OCI-LY1 (cell line): ENCODE measurements at regions not wholly inside any gene's neighbourhood (a gene's known extent, or its start where the extent isn't known, plus 50 kb on each side); places are given as distances from the start of the nearest gene placed in this dataset.

Experiments used
- H2AFZ ChIP-seq: fragments of 200-600 bp; sonication (generic), shearing (Covaris generic); 2 replicates; pipeline ENCODE4 v1.6.0; 2014; ENCODE audit warnings: antibody characterized with exemption, mild to moderate bottlenecking, low read length
- H3F3A ChIP-seq: fragments of 200-600 bp; sonication (generic), shearing (Covaris generic); 2 replicates; pipeline ENCODE4 v1.6.0; 2014; ENCODE audit warnings: mild to moderate bottlenecking, antibody characterized with exemption, low read length, moderate library complexity; ENCODE audit not compliant: insufficient read depth
- H3K27ac ChIP-seq: fragments of 200-600 bp; sonication (generic); 2 replicates; pipeline ENCODE4 v1.5.1; 2014; ENCODE audit warnings: low read length, mixed run types, mild to moderate bottlenecking, low read depth; ENCODE audit not compliant: poor library complexity, severe bottlenecking
- H3K27me3 ChIP-seq: fragments of 200-600 bp; sonication (generic); 2 replicates; pipeline ENCODE4 v1.6.0; 2014; ENCODE audit warnings: antibody characterized with exemption, mild to moderate bottlenecking, low read length, moderate library complexity; ENCODE audit not compliant: insufficient read depth
- H3K36me3 ChIP-seq: fragments of 200-600 bp; sonication (generic); 2 replicates; pipeline ENCODE4 v1.6.1; 2014; ENCODE audit warnings: mild to moderate bottlenecking, antibody characterized with exemption, low read length, moderate library complexity, mixed read lengths; ENCODE audit not compliant: insufficient read depth
- H3K4me1 ChIP-seq: fragments of 200-600 bp; sonication (generic); 2 replicates; pipeline ENCODE4 v1.5.1; 2014; ENCODE audit warnings: mild to moderate bottlenecking, low read length, moderate library complexity; ENCODE audit not compliant: insufficient read depth, severe bottlenecking
- H3K4me2 ChIP-seq: fragments of 200-600 bp; sonication (generic), shearing (Covaris generic); 2 replicates; pipeline ENCODE4 v1.6.1; 2014; ENCODE audit warnings: low read length
- H3K4me3 ChIP-seq: fragments of 200-600 bp; sonication (generic); 2 replicates; pipeline ENCODE4 v1.5.1; 2014; ENCODE audit warnings: low read length, low read depth, mild to moderate bottlenecking, mixed read lengths; ENCODE audit not compliant: poor library complexity, severe bottlenecking
- H3K79me2 ChIP-seq: fragments of 200-600 bp; shearing (Covaris generic); 2 replicates; pipeline ENCODE4 v1.6.1; 2016; ENCODE audit warnings: mixed run types, low read length, mixed read lengths; ENCODE audit not compliant: insufficient read depth
- H3K9ac ChIP-seq: fragments of 200-600 bp; sonication (generic), shearing (Covaris generic); 2 replicates; pipeline ENCODE4 v1.6.1; 2014; ENCODE audit warnings: mild to moderate bottlenecking, low read length, mixed read lengths
- H3K9me2 ChIP-seq: fragments of 200-600 bp; sonication (generic), shearing (Covaris generic); 2 replicates; pipeline ENCODE4 v1.6.1; 2014; ENCODE audit warnings: low read depth, mild to moderate bottlenecking, low read length, mixed read lengths
- H3K9me3 ChIP-seq: fragments of 200-600 bp; shearing (Covaris generic); 2 replicates; pipeline ENCODE4 v1.6.1; 2014; ENCODE audit warnings: low read length, mixed read lengths
- H4K20me1 ChIP-seq: fragments of 200-600 bp; sonication (generic), shearing (Covaris generic); 2 replicates; pipeline ENCODE4 v1.6.0; 2016; ENCODE audit warnings: mild to moderate bottlenecking, low read length; ENCODE audit not compliant: insufficient read depth
- EZH2 ChIP-seq: fragments of 200-600 bp; sonication (generic), shearing (Covaris generic); IDR thresholded peaks from 2 replicates; pipeline ENCODE4 v1.8.0; 2017; ENCODE audit warnings: borderline replicate concordance, mixed run types, mild to moderate bottlenecking, antibody characterized with exemption, low read length, moderate library complexity, mixed read lengths
- TF ChIP-seq, protein P1 (sequence below): fragments of 200-600 bp; sonication (generic), shearing (Covaris generic); IDR thresholded peaks from 2 replicates; pipeline ENCODE4 v1.5.1; 2017; ENCODE audit warnings: mild to moderate bottlenecking, antibody characterized with exemption, low read length, moderate library complexity, mixed read lengths

DNA sequence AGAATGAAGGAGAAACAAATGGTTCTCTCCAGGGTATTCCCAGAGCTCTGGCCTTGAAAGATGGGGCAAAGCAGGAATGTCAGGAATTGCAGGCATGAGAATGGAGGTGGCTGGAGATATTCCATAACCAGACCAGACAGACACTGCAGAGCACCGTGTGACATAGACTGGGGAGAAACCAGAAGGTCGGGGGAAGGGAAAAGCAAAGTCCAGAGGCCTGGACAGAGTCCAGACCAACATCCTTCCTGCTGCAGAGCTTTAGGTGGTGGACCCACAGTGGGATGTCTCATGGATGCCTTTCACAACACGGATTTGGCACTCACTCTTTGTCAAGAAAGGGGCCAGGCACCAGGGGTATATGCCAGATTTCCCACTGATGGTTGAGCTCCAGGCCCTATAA, 177.2 kb upstream of the INHBA start:
- Histone ChIP-seq H3K9ac (no peak overlapping the region), H3K4me2 (no peak overlapping the region), H3K9me2 (no peaks in the 10 kb centered on the region), H3K4me1 (peaks cover 10% of the 10 kb centered on the region), H2AFZ (no peak overlapping the region), H3K9me3 (no peaks in the 10 kb centered on the region), H3F3A (no peaks in the 10 kb centered on the region), H4K20me1 (no peaks in the 10 kb centered on the region), H3K36me3 (no peaks in the 10 kb centered on the region), H3K79me2 (no peaks in the 10 kb centered on the region), H3K27me3 (no peaks in the 10 kb centered on the region), H3K4me3 (no peak overlapping the region), H3K27ac (no peak overlapping the region)
- TF ChIP-seq, protein P1, sequence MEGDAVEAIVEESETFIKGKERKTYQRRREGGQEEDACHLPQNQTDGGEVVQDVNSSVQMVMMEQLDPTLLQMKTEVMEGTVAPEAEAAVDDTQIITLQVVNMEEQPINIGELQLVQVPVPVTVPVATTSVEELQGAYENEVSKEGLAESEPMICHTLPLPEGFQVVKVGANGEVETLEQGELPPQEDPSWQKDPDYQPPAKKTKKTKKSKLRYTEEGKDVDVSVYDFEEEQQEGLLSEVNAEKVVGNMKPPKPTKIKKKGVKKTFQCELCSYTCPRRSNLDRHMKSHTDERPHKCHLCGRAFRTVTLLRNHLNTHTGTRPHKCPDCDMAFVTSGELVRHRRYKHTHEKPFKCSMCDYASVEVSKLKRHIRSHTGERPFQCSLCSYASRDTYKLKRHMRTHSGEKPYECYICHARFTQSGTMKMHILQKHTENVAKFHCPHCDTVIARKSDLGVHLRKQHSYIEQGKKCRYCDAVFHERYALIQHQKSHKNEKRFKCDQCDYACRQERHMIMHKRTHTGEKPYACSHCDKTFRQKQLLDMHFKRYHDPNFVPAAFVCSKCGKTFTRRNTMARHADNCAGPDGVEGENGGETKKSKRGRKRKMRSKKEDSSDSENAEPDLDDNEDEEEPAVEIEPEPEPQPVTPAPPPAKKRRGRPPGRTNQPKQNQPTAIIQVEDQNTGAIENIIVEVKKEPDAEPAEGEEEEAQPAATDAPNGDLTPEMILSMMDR, result no peak
- no peak for TF ChIP-seq EZH2

DNA sequence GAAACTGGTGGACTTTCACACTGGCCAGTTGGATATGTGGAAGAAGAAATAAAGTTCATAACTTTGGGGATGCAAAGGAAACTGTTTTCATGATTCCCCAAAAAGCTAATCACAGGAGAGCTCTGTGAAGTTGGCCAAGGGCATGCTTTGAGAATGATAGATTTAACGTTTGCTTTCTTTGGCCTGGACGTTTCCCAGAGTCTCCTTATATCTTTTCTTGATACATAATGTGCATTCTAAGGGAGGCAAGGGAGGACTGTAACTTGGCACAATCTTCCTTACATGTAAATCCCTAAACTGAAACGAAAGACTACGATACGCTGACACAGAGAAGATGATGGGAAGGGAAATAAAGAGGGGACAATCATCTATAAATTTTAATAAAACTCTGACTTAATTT, 176.5 kb upstream of the INHBA start:
- H3K27ac ChIP-seq, result no peak overlapping the region
- no peaks in the 10 kb centered on the region for H4K20me1 ChIP-seq
- H3K4me2 ChIP-seq, result no peak overlapping the region
- H3K4me3 ChIP-seq, result no peak overlapping the region
- TF ChIP-seq EZH2, result no peak
- TF ChIP-seq, protein P1, result no peak
- no peaks in the 10 kb centered on the region for H3K36me3 ChIP-seq
- H3F3A ChIP-seq, result no peaks in the 10 kb centered on the region
- H3K79me2 ChIP-seq, result no peaks in the 10 kb centered on the region
- H3K9ac ChIP-seq, result no peak overlapping the region
- no peaks in the 10 kb centered on the region for H3K27me3 ChIP-seq
- no peaks in the 10 kb centered on the region for H3K9me3 ChIP-seq
- no peak overlapping the region for H2AFZ ChIP-seq
- H3K4me1 ChIP-seq, result peaks cover 10% of the 10 kb centered on the region
- no peaks in the 10 kb centered on the region for H3K9me2 ChIP-seq

DNA sequence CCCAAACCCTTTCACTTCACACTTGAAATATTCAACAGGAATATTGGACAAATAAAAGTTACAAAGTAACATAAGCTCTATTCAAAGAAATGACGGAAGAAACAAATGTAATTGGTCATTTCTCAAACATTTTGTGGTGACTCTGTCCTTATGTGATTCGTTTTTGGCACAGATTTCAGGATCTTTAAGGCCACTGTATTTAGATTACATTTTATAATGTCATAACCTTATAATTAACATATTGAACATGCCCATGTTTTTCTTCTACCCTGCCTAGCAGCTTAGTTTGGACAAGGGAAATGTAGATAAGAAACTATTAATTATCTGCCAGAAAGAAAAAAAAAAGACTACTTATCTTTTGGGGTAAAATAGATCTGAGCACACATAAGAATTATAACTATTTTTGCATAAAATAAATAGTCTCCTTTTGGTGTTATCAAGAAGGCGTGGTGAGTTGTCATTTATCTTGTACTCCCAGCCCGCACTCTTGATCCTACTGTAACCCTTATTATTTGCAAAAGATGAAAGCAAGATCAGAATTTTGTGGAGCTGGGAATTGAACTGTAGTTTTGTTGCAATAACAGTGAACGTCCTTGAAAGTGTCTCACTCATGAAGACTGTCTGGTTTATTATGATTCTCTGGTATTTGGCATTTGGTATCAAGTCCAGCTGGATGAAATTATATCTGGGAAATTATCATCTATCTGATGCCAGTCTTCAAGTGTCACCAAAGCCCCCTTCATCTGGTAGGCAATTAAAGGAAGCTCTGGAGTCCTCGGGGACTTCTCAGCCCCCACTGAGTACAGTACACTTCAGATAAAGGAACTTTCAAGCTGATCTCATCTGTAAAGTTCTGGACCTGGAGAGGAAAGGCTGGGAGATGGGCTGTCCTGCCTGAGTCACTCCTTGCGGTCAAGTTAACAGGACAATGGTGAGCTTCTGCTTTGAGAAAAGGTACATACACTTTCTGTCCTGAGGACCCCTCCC, 175.7 kb upstream of the INHBA start:
- Histone ChIP-seq H3K9me3 (no peaks in the 10 kb centered on the region), H3K9me2 (no peaks in the 10 kb centered on the region), H3K79me2 (no peaks in the 10 kb centered on the region), H2AFZ (no peak overlapping the region), H3K4me3 (no peak overlapping the region), H3K27ac (no peak overlapping the region), H4K20me1 (no peaks in the 10 kb centered on the region), H3K4me2 (no peak overlapping the region), H3K9ac (no peak overlapping the region), H3K4me1 (peaks cover 10% of the 10 kb centered on the region), H3K36me3 (no peaks in the 10 kb centered on the region), H3F3A (no peaks in the 10 kb centered on the region), H3K27me3 (no peaks in the 10 kb centered on the region)
- TF ChIP-seq EZH2, result no peak
